ENCODE measurements at regions not wholly inside any gene's neighbourhood (a gene's known extent, or its start where the extent isn't known, plus 50 kb on each side); places are given as distances from the start of the nearest gene placed in this dataset.

GRCh38 chr4:181971973-181972372 lies 271.2 kb upstream of the TENM3 start:
- no peaks in the 10 kb centered on the region; the same call in 1 of the 2 replicates for H3K9me3 ChIP-seq (ENCODE audit: insufficient read depth, low read length)
- no peaks in the 10 kb centered on the region for H3K27me3 ChIP-seq (ENCODE audit: insufficient read depth, insufficient read length)
- no peak for DNase-seq (ENCODE audit: low read depth, low spot score)
- no peak overlapping the region for H3K4me3 ChIP-seq (ENCODE audit: insufficient read length, low read depth)
- no peak for TF ChIP-seq ZNF274 (IDR thresholded peaks at IDR 0.05; ENCODE audit: low read depth, low read length)
- TF ChIP-seq YY1 (IDR thresholded peaks at IDR 0.05; ENCODE audit: insufficient read depth, insufficient read length): no peak
- no peak for TF ChIP-seq SUZ12 (IDR thresholded peaks at IDR 0.05; ENCODE audit: extremely low read depth, insufficient read depth, insufficient read length)
- H3K9ac ChIP-seq (ENCODE audit: insufficient read length, low read depth): no peak overlapping the region
- H3K36me3 ChIP-seq (ENCODE audit: insufficient read depth, insufficient read length, low read length): peaks cover 9% of the 10 kb centered on the region
- no peaks in the 10 kb centered on the region for H3K4me1 ChIP-seq (ENCODE audit: insufficient read depth, insufficient read length)

- no peak for DNase-seq (ENCODE audit: low read depth, low spot score)
- H3K27me3 ChIP-seq (ENCODE audit: insufficient read depth, insufficient read length): no peaks in the 10 kb centered on the region
- H3K9ac ChIP-seq (ENCODE audit: insufficient read length, low read depth): no peak overlapping the region
- H3K36me3 ChIP-seq (ENCODE audit: insufficient read depth, insufficient read length, low read length): peaks cover 17% of the 10 kb centered on the region
- no peaks in the 10 kb centered on the region; the same call in 1 of the 2 replicates for H3K9me3 ChIP-seq (ENCODE audit: insufficient read depth, low read length)
- no peak overlapping the region for H3K4me3 ChIP-seq (ENCODE audit: insufficient read length, low read depth)
- no peaks in the 10 kb centered on the region for H3K4me1 ChIP-seq (ENCODE audit: insufficient read depth, insufficient read length)
- TF ChIP-seq YY1 (IDR thresholded peaks at IDR 0.05; ENCODE audit: insufficient read depth, insufficient read length) (no peak), SUZ12 (IDR thresholded peaks at IDR 0.05; ENCODE audit: extremely low read depth, insufficient read depth, insufficient read length) (no peak), ZNF274 (IDR thresholded peaks at IDR 0.05; ENCODE audit: low read depth, low read length) (no peak)
Observed at GRCh38 chr4:181976764-181977163, 266.4 kb upstream of the TENM3 start.

- H3K4me1 ChIP-seq (ENCODE audit: insufficient read depth, insufficient read length): no peaks in the 10 kb centered on the region
- DNase-seq (ENCODE audit: low read depth, low spot score): no peak
- no peaks in the 10 kb centered on the region for H3K27me3 ChIP-seq (ENCODE audit: insufficient read depth, insufficient read length)
- no peak for TF ChIP-seq SUZ12 (IDR thresholded peaks at IDR 0.05; ENCODE audit: extremely low read depth, insufficient read depth, insufficient read length)
- no peak for TF ChIP-seq YY1 (IDR thresholded peaks at IDR 0.05; ENCODE audit: insufficient read depth, insufficient read length)
- no peak for TF ChIP-seq ZNF274 (IDR thresholded peaks at IDR 0.05; ENCODE audit: low read depth, low read length)
- H3K9me3 ChIP-seq (ENCODE audit: insufficient read depth, low read length): no peaks in the 10 kb centered on the region
- H3K36me3 ChIP-seq (ENCODE audit: insufficient read depth, insufficient read length, low read length): peaks cover 8% of the 10 kb centered on the region
- no peak overlapping the region for H3K9ac ChIP-seq (ENCODE audit: insufficient read length, low read depth)
- H3K4me3 ChIP-seq (ENCODE audit: insufficient read length, low read depth): no peak overlapping the region
Observed at GRCh38 chr4:181982437-181982836, 260.8 kb upstream of the TENM3 start.

GRCh38 chr4:181982856-181983255 lies 260.3 kb upstream of the TENM3 start:
- no peaks in the 10 kb centered on the region for H3K27me3 ChIP-seq (ENCODE audit: insufficient read depth, insufficient read length)
- no peak overlapping the region for H3K4me3 ChIP-seq (ENCODE audit: insufficient read length, low read depth)
- DNase-seq (ENCODE audit: low read depth, low spot score): no peak
- TF ChIP-seq SUZ12 (IDR thresholded peaks at IDR 0.05; ENCODE audit: extremely low read depth, insufficient read depth, insufficient read length): no peak
- TF ChIP-seq ZNF274 (IDR thresholded peaks at IDR 0.05; ENCODE audit: low read depth, low read length): no peak
- no peak for TF ChIP-seq YY1 (IDR thresholded peaks at IDR 0.05; ENCODE audit: insufficient read depth, insufficient read length)
- no peaks in the 10 kb centered on the region for H3K9me3 ChIP-seq (ENCODE audit: insufficient read depth, low read length)
- no peaks in the 10 kb centered on the region for H3K4me1 ChIP-seq (ENCODE audit: insufficient read depth, insufficient read length)
- H3K9ac ChIP-seq (ENCODE audit: insufficient read length, low read depth): no peak overlapping the region
- H3K36me3 ChIP-seq (ENCODE audit: insufficient read depth, insufficient read length, low read length): peaks cover 8% of the 10 kb centered on the region

- no peak for DNase-seq (ENCODE audit: low read depth, low spot score)
- H3K4me1 ChIP-seq (ENCODE audit: insufficient read depth, insufficient read length): no peaks in the 10 kb centered on the region
- H3K4me3 ChIP-seq (ENCODE audit: insufficient read length, low read depth): no peak overlapping the region
- no peaks in the 10 kb centered on the region for H3K9me3 ChIP-seq (ENCODE audit: insufficient read depth, low read length)
- H3K27me3 ChIP-seq (ENCODE audit: insufficient read depth, insufficient read length): no peaks in the 10 kb centered on the region
- no peaks in the 10 kb centered on the region for H3K36me3 ChIP-seq (ENCODE audit: insufficient read depth, insufficient read length, low read length)
- TF ChIP-seq YY1 (IDR thresholded peaks at IDR 0.05; ENCODE audit: insufficient read depth, insufficient read length) (no peak), ZNF274 (IDR thresholded peaks at IDR 0.05; ENCODE audit: low read depth, low read length) (no peak), SUZ12 (IDR thresholded peaks at IDR 0.05; ENCODE audit: extremely low read depth, insufficient read depth, insufficient read length) (no peak)
- no peak overlapping the region for H3K9ac ChIP-seq (ENCODE audit: insufficient read length, low read depth)
Observed at GRCh38 chr4:181987392-181987791, 255.8 kb upstream of the TENM3 start.

GRCh38 chr4:181989071-181989470 lies 254.1 kb upstream of the TENM3 start:
- Histone ChIP-seq H3K4me3 (ENCODE audit: insufficient read length, low read depth) (no peak overlapping the region), H3K4me1 (ENCODE audit: insufficient read depth, insufficient read length) (no peaks in the 10 kb centered on the region), H3K9ac (ENCODE audit: insufficient read length, low read depth) (no peak overlapping the region), H3K36me3 (ENCODE audit: insufficient read depth, insufficient read length, low read length) (no peaks in the 10 kb centered on the region), H3K27me3 (ENCODE audit: insufficient read depth, insufficient read length) (no peaks in the 10 kb centered on the region), H3K9me3 (ENCODE audit: insufficient read depth, low read length) (no peaks in the 10 kb centered on the region)
- TF ChIP-seq SUZ12 (IDR thresholded peaks at IDR 0.05; ENCODE audit: extremely low read depth, insufficient read depth, insufficient read length) (no peak), ZNF274 (IDR thresholded peaks at IDR 0.05; ENCODE audit: low read depth, low read length) (no peak)
- no peak for DNase-seq (ENCODE audit: low read depth, low spot score)

- Histone ChIP-seq H3K4me1 (ENCODE audit: insufficient read depth, insufficient read length) (no peaks in the 10 kb centered on the region), H3K27me3 (ENCODE audit: insufficient read depth, insufficient read length) (no peaks in the 10 kb centered on the region), H3K36me3 (ENCODE audit: insufficient read depth, insufficient read length, low read length) (no peaks in the 10 kb centered on the region), H3K9me3 (ENCODE audit: insufficient read depth, low read length) (no peaks in the 10 kb centered on the region), H3K4me3 (ENCODE audit: insufficient read length, low read depth) (no peak overlapping the region), H3K9ac (ENCODE audit: insufficient read length, low read depth) (no peak overlapping the region)
- no peak for DNase-seq (ENCODE audit: low read depth, low spot score)
- TF ChIP-seq ZNF274 (IDR thresholded peaks at IDR 0.05; ENCODE audit: low read depth, low read length) (no peak), SUZ12 (IDR thresholded peaks at IDR 0.05; ENCODE audit: extremely low read depth, insufficient read depth, insufficient read length) (no peak), YY1 (IDR thresholded peaks at IDR 0.05; ENCODE audit: insufficient read depth, insufficient read length) (no peak)
Observed at GRCh38 chr4:181991369-181992108, 251.7 kb upstream of the TENM3 start.

Measured in NT2/D1 (cell line).